Fibroblast of skin of abdomen (primary cell): ENCODE measurements at regions not wholly inside any gene's neighbourhood (a gene's known extent, or its start where the extent isn't known, plus 50 kb on each side); places are given as distances from the start of the nearest gene placed in this dataset.

ENCODE experiments used
- DNase-seq: peaks from one replicate; pipeline ENCODE4 v3.0.0-alpha.2; 2013

DNA sequence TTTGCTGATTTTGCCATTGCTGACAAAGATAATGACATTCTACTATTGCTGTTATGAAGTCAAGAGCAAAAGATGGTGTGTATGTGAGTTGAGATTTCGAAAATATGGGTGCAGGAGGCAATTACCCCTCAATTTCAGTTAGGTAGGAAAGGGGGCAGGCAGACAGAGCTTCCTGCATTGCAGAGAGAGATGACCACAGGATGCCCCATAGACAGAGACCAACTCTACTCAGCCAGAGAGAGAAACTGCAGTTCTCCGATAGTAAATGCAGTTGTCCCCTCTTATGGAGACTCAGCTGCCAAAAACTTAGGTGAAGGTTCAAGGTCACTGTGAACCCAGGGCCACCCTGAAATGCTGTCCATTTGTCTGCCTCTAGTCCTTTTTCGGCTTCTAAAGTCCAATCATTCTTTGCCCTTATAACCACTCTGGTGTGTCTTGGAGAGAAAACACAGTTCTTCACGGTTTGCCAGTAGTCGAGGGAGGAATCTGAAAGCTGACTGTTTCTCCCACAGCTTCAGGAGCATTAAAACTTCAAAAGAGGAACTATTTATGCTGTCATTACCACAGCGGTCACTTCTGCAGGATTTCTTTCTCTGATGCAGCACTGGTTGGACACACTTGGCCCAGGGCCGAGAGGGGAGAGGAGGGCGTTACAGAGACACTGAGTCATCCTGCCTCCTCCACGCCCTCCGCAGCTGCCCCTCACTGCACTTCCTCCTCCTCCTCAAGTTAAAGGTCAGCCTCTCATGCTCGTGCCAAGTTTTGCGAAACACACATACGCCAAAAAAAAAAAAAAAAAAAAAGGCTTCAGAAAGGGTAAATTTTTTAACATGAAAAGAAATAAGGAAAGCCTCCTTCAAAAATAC is 264.3 kb downstream of the FOXO1 start:
- DNase-seq: peak; percentile 96

DNA sequence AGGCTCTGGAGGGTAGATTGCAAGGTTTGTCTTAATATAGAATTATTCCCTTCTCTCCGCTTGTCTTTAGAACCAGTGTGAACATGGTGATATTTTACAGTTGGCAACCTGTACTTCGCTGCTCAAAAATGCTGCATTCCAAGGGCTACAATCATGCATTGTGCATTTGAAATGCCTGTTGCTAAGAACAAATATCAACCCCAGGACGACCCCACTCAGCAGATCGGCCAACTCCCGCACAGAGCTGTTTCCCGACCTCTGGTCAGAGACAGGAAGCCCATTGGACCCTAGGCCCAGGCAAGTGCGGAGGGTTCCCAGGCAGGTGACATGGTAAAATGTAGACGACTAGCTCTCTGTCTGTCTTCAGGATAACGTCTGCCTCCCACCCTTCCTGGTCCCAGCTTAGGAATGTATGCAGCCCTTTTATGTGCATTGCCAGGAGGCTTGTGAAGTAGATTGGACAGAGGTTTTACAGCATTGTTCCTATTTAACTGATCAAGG is 263.5 kb downstream of the FOXO1 start:
- peak; percentile 72 for DNase-seq

DNA sequence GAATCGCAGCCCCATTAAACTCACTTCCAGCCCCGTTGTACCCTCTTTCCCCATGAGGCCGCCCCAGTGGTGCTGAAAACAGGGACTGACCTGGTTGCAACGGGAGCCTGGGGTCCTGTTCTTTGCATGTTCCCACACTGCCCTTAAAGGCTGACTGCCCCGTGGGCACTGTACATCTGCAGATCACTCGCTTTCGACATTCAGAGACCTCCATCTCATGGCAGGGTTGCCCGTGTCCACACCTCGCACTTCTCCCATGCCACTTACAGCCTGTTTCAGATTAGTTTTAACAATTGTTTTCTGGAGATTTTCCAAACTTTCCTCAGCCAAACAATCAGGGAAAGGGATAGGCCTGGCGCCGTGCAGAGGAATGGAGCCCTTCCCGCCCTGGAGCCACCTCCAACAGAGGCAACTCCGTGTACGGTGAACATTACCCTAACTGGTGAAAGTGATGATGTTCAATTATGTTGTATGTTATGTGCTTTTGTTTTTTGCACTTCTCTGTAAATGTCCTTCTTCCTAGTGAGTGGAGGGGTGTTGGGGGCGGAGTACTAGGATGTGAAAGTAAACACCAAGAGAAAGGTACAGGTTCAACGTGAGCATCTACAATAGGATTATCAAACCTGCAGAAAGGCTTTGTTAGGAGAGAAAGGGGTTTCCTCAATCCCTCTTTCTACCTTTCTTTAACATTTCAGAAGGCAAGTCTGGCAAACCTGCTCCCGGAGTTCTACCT is 262.8 kb downstream of the FOXO1 start:
- DNase-seq: no peak

DNA sequence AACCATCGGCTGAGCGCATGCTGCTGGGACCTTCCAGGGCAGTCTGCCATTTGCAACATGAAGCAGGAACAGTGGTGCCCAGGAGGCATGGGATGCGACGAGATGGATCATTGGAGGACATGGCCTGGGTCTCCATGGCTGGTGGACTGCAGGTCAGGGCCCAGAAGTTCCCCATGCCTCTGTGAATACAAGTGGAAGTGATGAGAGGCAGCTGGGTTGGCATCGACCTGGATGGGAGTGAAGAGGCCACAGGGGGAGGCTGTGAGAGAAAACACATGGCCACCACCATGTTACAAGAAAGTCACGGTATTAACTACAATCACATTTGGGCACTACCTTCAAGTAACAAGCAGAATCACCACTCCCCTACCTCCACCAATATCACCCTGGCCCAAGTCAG is 262.0 kb downstream of the FOXO1 start:
- no peak for DNase-seq

DNA sequence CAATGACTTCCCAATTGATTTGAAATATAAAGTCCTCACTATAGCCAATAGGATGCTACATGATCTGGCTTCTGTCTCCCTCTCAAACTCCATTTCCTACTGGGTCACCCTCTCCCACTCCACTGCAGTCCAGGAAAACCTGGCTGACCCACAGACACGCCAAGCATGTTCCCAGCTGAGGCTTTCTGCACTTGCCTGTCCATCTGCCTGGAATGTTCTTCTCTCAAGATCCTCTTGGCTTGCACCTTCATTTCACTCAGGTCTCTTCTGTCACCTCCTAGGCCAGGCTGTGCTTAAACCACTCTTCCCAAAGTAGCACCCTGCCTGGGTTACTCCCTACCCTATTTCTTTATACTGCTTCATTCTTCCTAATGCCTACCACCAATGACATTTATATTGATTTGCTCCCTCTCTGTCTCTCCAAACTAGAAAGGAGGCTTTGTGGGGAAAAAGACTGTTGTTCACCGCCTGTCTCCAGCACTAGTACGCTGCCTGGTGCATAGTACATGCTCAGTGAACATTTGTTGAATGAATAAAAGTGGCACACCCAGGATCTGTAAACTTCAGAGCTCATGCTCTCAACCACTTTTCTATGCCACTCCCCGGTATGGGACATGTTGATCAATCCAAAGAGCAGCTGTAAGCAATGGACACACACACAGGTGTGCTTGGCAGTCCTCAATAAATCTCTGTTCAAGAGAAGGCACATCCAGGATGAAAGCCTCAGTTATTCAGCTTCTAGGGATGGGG is 261.3 kb downstream of the FOXO1 start:
- DNase-seq: no peak

- peak; percentile 52 for DNase-seq
Measured at GRCh38 chr13:40406405-40407120, 259.9 kb downstream of the FOXO1 start.

- DNase-seq: no peak
Measured at GRCh38 chr13:40407567-40407966, 258.9 kb downstream of the FOXO1 start.

GRCh38 chr13:40408602-40409001 is 257.8 kb downstream of the FOXO1 start:
- DNase-seq: peak; percentile 10

DNA sequence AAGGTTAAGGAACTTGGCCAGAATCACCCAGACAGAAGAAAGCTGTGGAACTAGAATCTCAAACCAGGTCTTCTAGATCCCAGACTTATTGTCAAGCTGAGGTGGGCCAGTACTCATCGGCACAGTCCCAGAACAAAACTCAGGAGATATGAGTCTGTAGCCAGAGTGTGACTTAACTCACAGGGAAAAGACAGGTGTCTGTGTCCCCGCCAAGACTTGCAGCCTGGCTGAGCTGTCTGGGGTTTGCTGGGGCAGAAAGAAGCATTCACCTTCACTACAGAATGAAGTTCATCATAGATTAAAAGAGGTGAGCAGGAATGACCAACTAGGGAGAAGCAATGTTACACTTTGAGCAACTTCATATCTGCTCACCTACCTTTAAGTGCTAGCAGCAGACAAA is 257.2 kb downstream of the FOXO1 start:
- no peak for DNase-seq

- DNase-seq: no peak
Measured at GRCh38 chr13:40410315-40410714, 256.1 kb downstream of the FOXO1 start.

- no peak for DNase-seq
Measured at GRCh38 chr13:40420160-40420740, 246.2 kb downstream of the FOXO1 start.

DNA sequence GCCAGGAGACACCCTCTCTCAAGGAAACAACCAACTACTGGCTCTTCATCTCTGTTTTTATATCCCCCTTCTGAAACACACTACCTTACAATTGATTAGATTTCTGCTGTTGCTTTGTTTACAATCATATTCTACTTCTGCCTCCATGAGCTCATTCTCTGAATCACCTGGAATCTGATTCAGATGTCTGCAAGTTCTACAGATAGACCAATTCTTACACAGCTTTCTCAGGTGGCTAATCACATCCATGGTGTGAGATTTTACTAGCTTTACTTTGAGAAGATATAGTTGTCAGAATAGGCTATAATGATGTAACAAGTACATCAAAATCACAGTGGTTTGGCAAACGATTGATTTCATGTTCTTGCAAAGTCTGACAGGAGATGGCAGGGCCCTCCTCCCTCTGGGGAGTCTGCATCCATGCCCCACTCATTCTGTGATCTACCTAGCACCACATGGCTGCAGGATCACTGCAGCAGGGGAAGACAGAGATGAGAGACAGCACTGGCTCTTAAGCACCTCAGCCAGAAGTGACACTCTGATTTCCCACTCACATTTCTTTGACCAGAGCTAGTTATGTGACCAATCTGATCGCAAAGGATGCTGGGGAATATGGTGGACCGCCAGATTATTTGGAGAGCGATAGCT is 243.7 kb downstream of the FOXO1 start:
- no peak for DNase-seq

GRCh38 chr13:40428354-40428753 is 238.1 kb downstream of the FOXO1 start:
- DNase-seq: no peak

GRCh38 chr13:40429706-40430545 is 236.5 kb downstream of the FOXO1 start:
- DNase-seq: no peak

DNA sequence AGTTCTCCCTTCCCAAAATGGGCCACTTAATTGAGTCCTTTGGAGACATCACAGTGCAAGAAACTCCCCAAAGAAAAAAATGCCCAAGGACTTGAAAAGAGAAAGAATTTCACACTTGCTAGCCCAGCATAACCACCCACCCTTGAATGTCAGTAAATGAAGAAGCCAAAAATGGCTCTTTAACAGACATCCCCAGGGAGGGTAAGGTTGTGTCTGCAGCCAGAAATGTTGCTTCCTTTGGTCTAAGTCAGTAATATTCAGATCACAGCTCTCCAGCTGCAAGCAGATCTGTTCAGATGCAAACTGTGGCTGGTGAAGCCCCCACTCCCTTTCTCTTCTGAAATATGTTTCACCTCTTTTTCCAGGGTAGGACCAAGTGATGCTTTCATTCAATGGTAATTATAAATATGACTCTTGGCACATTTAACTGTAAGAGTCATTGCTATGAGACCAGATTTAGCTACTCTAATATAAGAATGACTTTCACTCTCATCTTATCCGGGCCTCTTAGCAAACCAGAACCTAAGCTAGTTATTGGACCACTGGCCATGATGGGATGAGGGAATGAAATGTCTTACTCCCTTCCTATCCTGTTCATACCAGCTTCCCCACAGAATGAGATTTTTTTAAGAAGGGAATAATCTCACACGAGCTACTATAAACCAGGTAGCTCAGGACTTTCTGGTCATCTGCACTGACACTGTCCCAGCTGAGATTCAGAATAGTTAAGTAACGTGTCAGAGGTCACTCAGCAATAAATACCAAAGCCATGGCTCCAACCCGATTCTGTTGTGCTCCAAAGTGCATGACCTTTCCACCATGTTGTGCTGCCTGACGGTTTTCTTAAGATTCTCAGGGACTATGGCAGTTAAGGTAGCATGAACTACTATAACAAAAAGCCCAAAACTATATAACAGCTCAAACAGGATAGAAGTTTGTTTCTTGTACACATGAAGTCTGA is 234.1 kb downstream of the FOXO1 start:
- DNase-seq: no peak

GRCh38 chr13:40433001-40433400 is 233.4 kb downstream of the FOXO1 start:
- no peak for DNase-seq

DNA sequence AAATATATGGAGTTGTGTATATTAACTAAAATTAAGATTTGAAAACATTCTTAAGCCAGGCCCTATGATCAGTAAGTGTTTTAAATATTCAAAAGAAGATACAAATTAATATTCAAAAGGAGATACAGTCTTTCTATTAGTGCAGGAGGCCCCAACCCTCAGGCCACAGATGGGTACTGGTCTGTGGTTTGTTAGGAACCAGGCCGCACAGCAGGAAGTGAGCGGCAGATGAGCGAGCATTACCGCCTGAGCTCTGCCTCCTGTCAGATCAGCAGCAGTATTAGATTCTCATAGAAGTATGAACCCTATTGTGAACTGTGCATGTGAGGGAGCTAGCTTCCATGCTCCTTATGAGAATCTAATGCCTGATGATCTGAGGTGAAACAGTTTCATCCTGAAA is 232.9 kb downstream of the FOXO1 start:
- DNase-seq: no peak

- no peak for DNase-seq
Measured at GRCh38 chr13:40434516-40435397, 231.7 kb downstream of the FOXO1 start.
